IMR-90 (cell line): ENCODE measurements at regions not wholly inside any gene's neighbourhood (a gene's known extent, or its start where the extent isn't known, plus 50 kb on each side); places are given as distances from the start of the nearest gene placed in this dataset.

ENCODE experiments used
- RCOR1 ChIP-seq: IDR thresholded peaks from 2 replicates; pipeline ENCODE4 v1.6.1; 2012; ENCODE audit warnings: mild to moderate bottlenecking, low read length, improper control_type of control experiment; ENCODE audit not compliant: insufficient replicate concordance
- RFX5 ChIP-seq: IDR thresholded peaks from 2 replicates; pipeline ENCODE4 v1.8.0; 2012; ENCODE audit warnings: low read depth, mild to moderate bottlenecking, low read length, moderate library complexity
- TF ChIP-seq, protein P1 (sequence below): conservative IDR thresholded peaks from 2 replicates; pipeline ENCODE4 v1.5.1; 2012; ENCODE audit warnings: mild to moderate bottlenecking, low read depth, low read length, improper control_type of control experiment

DNA sequence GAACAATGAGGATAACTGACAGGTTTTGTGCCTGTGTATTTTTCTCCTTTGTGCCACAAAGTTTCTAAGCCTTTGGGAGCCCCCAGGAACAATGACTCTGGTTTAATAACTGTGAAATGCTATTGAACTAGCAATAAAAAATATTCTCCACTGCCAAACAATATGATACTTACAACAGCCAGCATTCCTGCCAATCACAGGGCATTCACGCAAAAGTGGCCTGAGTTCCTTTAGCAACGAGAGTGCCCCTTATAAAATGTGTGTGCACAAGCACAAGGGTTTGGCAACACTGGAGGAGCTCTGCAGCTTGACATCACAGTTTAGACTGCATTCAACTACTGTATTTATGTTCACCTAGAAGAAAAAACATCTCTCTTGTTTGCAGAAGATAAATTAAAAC lies 412.9 kb upstream of the NFE2L3 start:
- no peak for TF ChIP-seq RFX5
- TF ChIP-seq, protein P1, sequence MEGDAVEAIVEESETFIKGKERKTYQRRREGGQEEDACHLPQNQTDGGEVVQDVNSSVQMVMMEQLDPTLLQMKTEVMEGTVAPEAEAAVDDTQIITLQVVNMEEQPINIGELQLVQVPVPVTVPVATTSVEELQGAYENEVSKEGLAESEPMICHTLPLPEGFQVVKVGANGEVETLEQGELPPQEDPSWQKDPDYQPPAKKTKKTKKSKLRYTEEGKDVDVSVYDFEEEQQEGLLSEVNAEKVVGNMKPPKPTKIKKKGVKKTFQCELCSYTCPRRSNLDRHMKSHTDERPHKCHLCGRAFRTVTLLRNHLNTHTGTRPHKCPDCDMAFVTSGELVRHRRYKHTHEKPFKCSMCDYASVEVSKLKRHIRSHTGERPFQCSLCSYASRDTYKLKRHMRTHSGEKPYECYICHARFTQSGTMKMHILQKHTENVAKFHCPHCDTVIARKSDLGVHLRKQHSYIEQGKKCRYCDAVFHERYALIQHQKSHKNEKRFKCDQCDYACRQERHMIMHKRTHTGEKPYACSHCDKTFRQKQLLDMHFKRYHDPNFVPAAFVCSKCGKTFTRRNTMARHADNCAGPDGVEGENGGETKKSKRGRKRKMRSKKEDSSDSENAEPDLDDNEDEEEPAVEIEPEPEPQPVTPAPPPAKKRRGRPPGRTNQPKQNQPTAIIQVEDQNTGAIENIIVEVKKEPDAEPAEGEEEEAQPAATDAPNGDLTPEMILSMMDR, result no peak
- no peak for TF ChIP-seq RCOR1
